HepG2 (cell line): ENCODE measurements at regions not wholly inside any gene's neighbourhood (a gene's known extent, or its start where the extent isn't known, plus 50 kb on each side); places are given as distances from the start of the nearest gene placed in this dataset.

Experiments used
- CTCF ChIP-seq: sonication (generic); formaldehyde crosslinking; IDR thresholded peaks from 2 replicates; pipeline ENCODE4 v1.5.0; 2020; ENCODE audit warnings: mild to moderate bottlenecking, missing genetic modification reagents, moderate library complexity
- FOXK1 ChIP-seq: sonication (generic); formaldehyde crosslinking; IDR thresholded peaks from 2 replicates; pipeline ENCODE4 v1.4.0; 2020; ENCODE audit warnings: low read depth, missing genetic modification reagents, borderline replicate concordance
- GABPA ChIP-seq, 2 experiments: IDR thresholded peaks; 2 replicates each; pipeline ENCODE4 v1.6.1; 2011 to 2016; ENCODE audit warnings: low read depth in 2 of 2, low read length in 1 of 2, missing biosample characterization in 1 of 2, missing genetic modification characterization in 1 of 2
- GABPB1 ChIP-seq: IDR thresholded peaks from 2 replicates; pipeline ENCODE4 v1.6.1; 2016; ENCODE audit warnings: mild to moderate bottlenecking, missing genetic modification reagents, moderate library complexity, missing compliant biosample characterization
- NR1H2 ChIP-seq: sonication (generic); formaldehyde crosslinking; IDR thresholded peaks from 2 replicates; pipeline ENCODE4 v1.8.1; 2022; ENCODE audit warnings: low read depth, missing genetic modification reagents, borderline replicate concordance
- THAP7 ChIP-seq: sonication (generic); formaldehyde crosslinking; IDR thresholded peaks from 2 replicates; pipeline ENCODE4 v1.8.1; 2023; ENCODE audit warnings: mild to moderate bottlenecking, missing genetic modification reagents
- TRIM24 ChIP-seq: sonication (generic); formaldehyde crosslinking; IDR thresholded peaks from 2 replicates; pipeline ENCODE4 v1.8.0; 2022; ENCODE audit warnings: mild to moderate bottlenecking, missing genetic modification reagents
- ZNF101 ChIP-seq: sonication (generic); formaldehyde crosslinking; IDR thresholded peaks from 2 replicates; pipeline ENCODE4 v1.4.0; 2020; ENCODE audit warnings: mild to moderate bottlenecking, low read depth, missing genetic modification reagents, borderline replicate concordance
- ZNF12 ChIP-seq: sonication (generic); formaldehyde crosslinking; IDR thresholded peaks from 2 replicates; pipeline ENCODE4 v1.5.0; 2020; ENCODE audit warnings: missing genetic modification reagents
- ZNF274 ChIP-seq: sonication (generic); formaldehyde crosslinking; IDR thresholded peaks from 2 replicates; pipeline ENCODE4 v1.5.1; 2020; ENCODE audit warnings: mild to moderate bottlenecking, missing genetic modification reagents
- ZZZ3 ChIP-seq: sonication (generic); formaldehyde crosslinking; IDR thresholded peaks from 2 replicates; pipeline ENCODE4 v1.4.0; 2020; ENCODE audit warnings: missing genetic modification reagents, mild to moderate bottlenecking, borderline replicate concordance

GRCh38 chr3:28800203-28800602 is 451.6 kb upstream of the AZI2 start:
- TF ChIP-seq NR1H2 (CRISPR knock-in tag), result no peak
- no peak for TF ChIP-seq GABPB1 (CRISPR knock-in tag)
- TF ChIP-seq THAP7 (CRISPR knock-in tag), result no peak
- TF ChIP-seq ZNF12, result no peak
- no peak for TF ChIP-seq FOXK1 (CRISPR knock-in tag)
- TF ChIP-seq ZNF274 (CRISPR knock-in tag), result no peak
- no peak for TF ChIP-seq CTCF (CRISPR knock-in tag)
- no peak for TF ChIP-seq TRIM24 (CRISPR knock-in tag)
- no peak for TF ChIP-seq ZNF101 (CRISPR knock-in tag)
- no peak for TF ChIP-seq GABPA (IDR thresholded peaks at IDR 0.05; ENCODE audit: low read depth, low read length)
- TF ChIP-seq GABPA (CRISPR knock-in tag; IDR thresholded peaks at IDR 0.05; ENCODE audit: low read depth), result no peak
- no peak for TF ChIP-seq ZZZ3 (CRISPR knock-in tag)
